Left renal pelvis (tissue), 4 donors: ENCODE measurements at regions not wholly inside any gene's neighbourhood (a gene's known extent, or its start where the extent isn't known, plus 50 kb on each side); places are given as distances from the start of the nearest gene placed in this dataset.

Experiments
- DNase-seq, 4 donors: peaks; one replicate each; pipeline ENCODE4 v3.0.0-alpha.2; 2013; ENCODE audit warnings: low read depth in 4 of 4, low spot score in 3 of 4

DNA sequence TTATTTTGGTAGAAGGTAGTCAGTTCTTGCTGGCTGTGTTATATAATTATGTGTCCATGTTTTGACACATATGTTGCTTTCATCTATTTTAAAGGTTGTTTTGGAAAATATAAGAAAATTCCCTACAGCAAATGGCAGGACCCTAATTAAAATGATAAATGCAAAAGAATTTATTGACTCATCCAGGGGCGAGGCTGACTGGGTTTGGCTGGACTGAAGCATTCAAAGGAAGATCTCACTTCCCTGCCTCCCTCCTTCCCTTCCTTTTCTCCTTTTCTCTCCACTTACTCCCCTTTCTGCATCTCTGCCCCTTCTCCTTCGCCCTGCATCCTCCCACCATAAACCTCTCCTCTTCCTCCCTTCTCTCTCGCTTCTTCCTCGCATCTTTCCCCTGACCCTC lies 129.6 kb downstream of the SNAPC1 start:
- no peak for DNase-seq

DNA sequence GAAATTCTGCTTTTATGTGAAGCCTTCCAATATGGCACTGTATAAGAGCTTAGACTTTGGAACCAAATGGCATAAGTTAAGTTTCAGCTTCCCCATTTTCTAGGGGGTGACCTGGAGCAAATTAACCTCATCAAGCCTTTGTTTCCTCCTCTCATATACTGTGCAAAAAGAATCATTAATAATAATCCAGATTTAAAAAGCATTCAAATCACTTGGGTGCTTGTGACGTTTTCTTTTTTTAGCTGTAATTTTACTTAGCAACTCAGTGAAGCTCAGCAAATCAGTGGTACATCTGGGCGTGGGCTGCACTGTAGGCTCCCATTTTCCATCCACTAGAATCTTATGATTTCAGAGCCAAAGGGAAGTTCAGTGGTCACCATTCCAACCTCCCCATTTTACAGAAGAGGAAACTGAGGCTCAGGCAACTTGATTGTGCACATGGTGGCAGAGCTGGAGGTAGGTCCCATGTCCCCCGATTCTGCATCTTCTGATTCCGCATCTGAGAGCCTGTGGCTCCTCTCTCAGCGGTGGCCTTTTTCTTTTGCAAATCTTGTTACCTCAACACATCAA lies 131.2 kb downstream of the SNAPC1 start:
- DNase-seq: no peak

DNA sequence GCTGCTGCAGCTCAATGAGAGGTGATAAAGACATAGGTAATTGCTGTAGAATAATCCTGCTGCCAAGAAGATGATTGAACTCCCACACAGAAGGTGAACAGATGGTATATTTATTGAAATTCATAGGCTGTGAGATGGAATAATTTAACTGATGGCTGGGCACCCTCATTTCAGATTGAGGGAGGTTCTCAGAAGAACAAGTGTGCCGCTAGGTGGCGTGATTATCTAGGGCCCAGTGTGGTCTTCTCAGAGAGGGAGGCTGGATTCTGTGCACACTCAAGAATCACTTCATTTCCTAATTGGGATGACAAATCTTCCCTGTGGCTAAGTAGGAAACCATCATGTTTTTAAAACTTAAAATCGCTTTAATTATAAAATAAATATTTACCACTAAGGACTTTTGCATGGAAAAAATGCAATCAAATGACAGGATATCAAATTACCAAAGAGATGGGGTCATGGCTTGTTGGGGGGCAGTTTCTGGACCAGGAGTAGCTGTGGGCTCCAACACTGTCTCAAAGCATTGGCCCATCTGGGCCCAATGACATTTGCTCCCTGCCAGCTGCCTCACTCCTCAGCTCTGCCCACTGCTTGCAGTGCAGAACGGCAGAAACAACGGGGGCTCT lies 132.3 kb downstream of the SNAPC1 start:
- DNase-seq: peak in 3 of 4 donors; percentile 29 to 37 (median 33)

DNA sequence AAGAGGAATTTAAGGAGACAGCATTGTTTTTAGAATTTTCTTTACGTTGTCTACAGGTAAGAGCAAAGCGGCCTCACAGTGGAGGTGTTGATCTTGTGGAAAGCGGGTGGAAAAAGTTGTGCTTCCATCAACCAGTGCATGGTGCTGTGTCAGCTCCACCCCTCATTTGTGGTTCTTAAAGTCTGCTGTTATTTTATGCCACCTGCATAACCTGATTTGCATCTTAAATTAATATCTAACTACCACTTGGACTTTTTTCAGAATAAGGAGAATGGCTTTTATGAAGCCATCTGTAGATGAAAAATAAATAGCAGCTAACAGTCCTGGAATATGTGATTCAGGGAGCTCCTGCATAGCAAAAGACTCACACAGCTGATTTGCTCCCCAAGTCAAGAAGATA lies 135.1 kb downstream of the SNAPC1 start:
- no peak for DNase-seq

DNA sequence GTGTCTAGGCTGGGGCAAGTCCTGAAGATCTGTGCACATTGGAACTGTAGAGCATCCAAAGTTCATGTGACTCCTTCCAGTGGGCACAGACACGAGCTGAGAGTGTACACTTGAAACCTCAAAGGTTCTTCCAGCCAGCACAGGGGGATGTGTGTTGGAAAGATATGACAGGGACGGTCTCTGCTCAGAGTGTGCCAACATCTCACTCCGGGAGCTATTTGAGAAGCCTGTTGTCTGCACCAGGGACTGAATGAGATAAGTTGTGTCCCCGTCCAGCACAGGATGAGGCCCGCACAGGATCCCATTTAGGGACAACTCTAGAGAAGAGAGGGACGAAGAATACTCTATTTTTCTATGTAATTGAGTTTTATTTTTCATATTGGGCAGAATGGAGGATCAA lies 136.3 kb downstream of the SNAPC1 start:
- no peak for DNase-seq

DNA sequence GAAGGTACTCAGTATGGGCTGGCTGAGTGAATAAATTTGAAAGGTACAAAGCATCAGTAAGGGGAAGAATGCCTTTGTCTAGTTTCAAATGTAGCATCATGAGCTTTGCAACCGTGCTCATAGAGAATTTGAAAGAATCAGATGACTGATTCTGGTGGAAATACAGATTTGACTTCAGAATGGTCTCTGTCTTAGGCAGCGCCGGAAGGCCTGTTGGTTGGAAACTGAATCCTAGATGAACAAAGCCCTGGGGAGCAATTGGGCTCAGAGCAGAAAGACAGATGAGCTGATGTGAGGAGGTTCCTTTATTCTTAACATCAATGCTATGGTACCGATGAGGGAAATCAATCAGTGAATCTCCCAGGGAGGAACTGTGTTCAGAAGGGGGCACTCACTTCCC lies 137.3 kb downstream of the SNAPC1 start:
- no peak for DNase-seq

DNA sequence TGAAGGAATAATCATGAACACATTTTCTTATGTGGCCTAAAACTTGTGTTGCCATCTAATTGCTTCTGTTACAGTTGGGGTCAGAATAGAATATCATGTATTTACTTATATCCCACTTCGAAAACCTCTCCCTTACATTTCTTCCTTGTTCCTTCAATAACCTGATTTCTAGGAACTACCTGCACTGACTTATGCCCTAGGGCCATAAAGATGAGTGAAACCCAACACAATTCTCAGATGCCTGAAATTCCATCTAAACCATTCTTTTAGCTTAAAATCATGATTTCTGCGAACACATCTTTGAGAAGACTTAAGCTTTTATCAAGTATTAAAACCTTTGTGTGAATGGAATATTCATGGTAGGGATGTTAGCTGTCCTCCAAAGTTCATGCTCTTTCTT lies 142.7 kb downstream of the SNAPC1 start:
- DNase-seq: no peak

DNA sequence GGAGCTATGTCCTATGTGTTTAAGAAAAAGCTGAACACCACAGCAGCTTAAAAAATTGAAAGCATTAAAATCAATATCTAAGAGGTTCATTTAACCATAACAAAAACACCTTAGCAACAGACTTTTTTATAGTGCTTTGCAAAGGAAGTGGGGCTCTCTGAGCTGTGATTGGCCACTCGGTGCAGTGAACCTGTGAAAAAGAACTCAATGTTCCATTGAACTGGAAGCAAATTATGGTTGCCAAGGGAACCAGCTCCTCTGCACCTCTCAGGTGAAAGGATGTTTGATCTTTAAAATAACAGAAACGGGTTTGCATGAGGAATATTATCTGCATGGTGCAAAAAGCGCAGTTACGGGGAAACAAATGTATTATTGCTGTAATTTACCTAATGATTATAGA lies 149.4 kb downstream of the SNAPC1 start:
- DNase-seq: no peak

DNA sequence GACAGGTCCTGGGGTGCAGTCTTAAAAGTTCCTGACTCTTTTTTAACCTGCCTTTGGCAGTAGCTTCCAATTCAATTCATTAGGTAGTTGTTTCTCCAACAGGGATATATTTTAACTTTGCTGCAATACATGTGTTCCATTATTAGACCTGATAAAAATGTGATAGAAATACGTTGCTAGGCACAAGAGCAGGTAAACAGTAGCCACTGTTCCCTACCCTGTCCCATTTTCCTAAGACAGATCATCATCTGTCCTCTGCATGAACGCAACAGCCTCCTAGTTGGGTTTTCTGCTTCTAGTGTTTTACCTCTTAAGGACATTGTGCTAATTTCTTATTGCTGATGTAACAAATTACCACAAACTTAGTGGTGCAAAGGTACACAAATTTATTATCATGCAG lies 156.8 kb downstream of the SNAPC1 start:
- DNase-seq: no peak

DNA sequence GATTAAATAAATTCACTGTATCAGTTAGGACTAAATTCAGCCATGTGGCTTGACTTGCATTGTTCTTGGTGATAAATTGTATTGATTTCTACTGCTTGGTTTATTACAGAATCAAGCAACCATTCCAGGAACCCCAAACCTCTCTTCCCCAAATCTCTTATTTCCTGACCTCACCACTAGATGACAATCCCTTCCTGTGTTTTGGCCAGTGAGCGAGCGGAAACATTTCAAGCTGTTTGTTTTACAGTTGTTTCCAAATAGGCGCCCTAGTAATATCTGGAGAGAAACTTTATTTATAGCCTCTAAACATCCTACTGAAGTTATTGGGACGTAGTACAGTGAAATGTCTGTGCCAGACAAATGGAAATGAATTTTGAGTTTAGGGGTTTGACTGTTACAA lies 161.1 kb downstream of the SNAPC1 start:
- no peak for DNase-seq

DNA sequence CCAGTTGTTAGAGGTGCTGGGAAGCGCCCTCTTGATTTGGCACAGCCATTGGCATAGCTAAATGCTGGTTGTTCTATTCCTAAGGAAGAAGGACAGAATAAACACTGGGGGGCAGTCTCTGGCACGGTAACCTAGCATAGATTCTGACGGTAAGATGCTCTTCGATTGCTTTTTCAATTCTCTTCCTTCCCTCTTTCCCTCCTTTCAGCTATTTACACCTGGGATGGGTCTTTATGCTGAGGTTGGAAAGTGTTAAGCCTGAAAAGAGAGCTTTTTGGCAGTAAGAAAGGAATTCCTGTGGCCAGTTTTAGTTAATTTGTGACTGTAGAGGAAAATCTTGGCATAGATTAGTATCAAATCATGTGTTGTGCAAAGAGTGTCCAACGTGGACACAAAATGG lies 162.8 kb downstream of the SNAPC1 start:
- DNase-seq: no peak

DNA sequence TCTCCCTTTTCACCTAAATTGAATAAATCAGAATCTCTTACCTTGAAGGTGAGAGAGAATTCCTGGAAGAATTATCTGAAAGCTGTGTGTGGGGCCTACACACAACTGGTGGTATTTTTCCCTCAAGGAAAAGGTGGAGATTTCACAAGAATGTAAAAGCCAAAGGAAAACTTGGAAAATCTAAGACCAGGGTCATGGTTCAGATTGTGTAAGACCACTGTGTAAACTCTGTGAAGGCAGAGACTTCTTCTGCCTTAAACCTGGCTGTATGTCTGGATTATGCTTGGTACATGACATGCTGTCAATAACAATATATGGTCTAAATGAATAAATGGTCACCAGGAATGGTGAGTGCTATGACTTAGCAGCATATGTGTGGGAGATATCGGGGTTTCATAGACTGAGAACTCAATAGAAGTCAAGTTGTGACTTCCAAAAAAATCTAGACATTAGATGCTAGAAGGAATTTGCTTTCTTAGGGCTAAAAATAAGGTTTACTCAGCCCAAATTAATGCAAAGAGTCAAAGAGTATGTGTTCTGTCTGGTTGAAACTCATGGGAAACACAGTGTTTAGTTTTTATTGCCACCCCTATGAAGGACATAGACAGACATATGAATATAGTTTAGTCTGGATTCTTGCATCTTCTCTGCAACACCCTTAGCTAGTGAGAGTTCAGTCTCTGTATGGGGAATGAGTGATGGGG lies 163.7 kb downstream of the SNAPC1 start:
- DNase-seq: no peak

DNA sequence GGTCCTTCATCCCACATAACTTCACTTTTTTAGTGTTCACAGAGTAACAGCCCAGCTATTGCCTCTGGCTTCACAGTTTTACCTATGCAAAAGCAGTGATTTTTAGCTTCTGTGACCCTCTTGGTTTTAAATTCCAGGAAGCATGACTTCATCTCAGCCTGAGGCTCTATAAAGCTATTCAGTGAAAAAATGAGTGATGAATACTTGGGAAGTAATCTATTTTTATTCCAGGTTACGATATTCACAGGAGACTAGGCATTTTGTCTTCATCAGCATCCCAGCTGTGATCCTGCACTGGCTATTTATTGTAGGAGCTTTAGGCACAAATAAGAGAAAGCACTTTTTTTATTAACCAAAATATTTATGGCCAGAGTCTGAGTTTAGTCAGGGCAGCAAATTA lies 164.8 kb downstream of the SNAPC1 start:
- DNase-seq: peak in 1 of 4 donors; percentile 21

DNA sequence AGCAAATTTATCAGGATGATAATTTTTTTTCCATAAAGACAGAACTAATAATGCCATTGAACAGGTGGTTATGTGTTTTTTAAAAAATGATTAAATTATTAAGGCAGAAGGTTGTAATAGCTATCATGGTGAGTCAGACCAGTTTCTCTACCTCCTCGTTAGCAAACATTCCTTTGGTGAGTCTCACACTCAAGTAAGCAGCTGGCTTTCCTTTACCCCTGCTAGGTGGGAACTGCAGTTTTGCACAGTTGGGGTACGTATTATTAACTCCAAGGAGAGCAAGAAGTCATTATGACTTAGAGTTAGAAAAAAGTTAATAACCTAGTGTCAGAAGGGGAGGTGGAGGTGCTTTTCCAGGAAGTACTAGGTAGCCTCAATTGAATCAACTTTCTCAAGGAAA lies 165.3 kb downstream of the SNAPC1 start:
- DNase-seq: no peak

DNA sequence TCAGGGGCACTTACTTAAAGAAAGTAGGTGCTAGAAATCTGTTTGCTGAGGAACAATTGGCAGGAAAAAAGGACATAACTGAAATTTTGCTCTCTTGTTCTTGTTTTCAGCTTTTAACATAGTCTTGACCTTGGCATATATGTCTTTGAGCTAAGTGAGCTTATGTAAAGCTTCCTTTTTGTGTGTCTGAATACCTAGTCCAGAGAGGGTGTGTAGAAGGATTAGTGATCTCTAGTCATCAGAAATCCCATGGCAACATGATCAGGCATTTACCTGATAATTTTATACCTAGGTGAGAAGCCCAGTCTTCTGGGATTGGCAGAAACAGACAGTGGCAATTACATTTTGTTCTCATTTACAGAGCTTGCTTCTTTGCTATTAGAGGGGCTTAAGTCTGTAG lies 166.1 kb downstream of the SNAPC1 start:
- no peak for DNase-seq

DNA sequence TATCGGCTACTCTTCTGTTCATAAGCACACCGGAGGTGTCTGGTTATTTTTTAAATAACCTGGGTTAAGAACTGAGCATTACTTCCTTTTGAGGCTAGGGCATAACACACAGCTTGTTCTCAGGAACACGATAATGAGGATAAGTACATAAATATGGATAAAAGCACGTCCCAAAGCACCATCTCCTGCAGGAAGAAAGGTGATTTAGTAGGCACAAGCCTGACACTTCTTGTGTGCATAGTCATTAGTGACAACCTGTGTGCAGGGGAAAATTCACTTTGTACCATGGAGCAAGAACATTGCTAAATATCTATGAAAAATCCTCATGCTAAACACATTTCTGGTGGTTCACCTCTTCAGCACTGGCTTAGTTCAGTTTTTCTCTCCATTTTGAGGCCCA lies 166.5 kb downstream of the SNAPC1 start:
- no peak for DNase-seq

DNA sequence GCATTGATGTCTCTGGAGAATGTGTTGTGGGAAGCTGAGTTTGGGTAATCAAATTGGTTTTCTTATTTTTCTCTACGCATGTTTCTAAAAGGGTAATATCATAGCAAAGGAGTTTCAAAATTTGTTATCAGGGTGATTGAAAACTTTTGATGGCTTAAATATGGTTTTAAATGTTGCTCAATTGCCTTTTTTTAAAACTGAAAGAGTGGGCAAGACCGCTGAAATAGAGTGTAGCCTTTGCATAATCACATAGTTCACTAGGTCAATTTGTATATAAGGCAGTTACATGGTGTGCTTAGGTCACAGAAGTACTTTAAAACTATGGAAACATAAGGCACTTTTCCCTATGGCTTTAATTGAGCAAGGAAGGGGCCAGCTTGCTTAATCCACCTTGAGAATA lies 167.4 kb downstream of the SNAPC1 start:
- no peak for DNase-seq

DNA sequence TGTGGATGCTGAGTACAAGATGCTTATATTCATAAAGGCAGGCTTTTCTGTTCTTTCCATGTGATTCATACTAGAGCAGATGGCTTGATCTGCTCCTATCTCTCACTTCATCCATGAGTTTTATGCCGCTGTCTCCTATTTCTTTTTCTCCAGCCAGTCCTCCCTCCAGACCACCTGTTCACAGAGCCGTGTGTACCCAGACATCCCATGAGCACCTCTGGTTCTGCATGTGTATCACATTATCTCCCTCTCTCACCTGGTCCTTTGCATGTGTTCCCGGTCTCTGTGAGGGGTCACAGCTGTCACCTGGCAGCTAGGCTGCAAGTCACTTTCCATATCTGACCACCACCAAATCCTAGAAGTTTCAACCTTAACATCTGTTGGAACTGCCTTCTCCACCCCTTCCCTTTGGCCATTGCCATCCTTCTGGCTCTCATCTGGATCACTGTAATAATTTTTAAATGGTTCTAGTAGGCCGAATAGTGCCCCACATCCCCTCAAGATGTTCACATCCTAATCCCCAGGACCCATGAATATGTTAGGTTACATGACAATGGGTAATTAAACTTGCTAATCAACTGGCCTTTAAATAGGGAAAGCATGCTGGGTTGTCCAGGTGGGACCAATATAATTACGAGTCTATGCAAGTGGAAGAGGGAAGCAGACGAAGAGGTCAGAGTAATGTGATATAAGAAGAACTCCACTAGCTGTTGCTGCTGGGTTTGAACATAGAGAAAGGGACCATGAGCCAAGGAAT lies 168.1 kb downstream of the SNAPC1 start:
- DNase-seq: no peak

DNA sequence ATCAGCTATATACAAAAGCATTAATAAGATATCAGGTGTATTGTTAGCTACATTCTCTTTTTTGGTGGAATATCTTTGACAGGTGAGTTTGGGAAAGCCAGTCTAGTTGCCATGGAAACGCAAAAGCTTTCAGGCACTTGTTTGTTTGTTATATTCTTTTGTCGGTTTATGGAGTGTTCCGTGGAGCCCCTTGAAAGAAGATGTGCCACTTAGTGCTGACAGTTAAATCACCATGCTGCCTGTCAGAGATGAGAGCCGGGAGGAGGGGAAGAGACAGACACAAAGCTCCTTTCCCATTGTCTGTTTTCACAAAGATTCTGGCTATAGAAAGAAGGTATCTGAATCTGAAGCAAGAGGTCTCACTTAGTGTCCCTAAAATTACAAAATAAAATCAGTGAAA lies 170.8 kb downstream of the SNAPC1 start:
- no peak for DNase-seq

DNA sequence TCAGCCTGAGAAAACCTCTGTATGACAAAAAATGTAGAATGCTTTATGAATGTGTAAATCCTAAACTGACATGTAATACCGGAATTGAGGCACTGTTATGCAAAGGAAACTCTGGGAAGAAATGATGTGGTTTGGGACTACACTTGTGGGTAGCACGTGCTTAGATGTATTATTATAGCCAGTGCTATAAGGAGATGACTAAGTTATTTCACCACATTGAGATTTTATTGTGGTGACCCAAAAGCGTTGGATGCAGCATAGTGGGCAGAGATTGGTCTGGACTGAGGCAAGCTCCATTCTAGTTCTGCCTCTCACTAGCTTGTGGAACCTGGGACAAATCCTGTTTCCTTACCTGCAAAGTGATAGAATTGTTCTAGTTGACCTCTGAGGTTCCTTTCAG lies 172.2 kb downstream of the SNAPC1 start:
- DNase-seq: no peak

DNA sequence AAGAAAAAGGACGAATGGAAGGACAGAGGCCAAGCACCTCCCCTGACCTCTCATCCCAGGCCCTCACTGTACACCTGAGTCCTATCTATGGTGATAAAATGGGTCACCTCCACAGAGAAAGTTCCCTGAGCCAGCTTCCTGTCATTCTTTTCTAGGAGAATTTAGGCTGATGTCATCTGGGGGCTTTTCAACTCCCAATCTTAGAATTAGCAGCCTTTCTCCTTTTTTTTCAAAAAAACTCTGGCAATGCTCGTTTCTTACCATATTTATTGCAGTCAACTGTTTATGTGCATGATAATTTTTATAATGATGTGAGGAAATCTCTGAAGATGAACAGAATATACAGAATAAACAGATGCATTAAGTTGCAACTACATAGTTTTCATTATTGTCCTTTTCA lies 177.6 kb downstream of the SNAPC1 start:
- DNase-seq: no peak
